SIG-M5 treated with dmso at 0.1 percent for 504 hours (cell line): ENCODE measurements at regions not wholly inside any gene's neighbourhood (a gene's known extent, or its start where the extent isn't known, plus 50 kb on each side); places are given as distances from the start of the nearest gene placed in this dataset.
A peak's percentile ranks its signal among the peaks of the same experiment; 100 is the strongest.
"Not testable (repeated sequence)": the region's sequence is repeated elsewhere in the genome, so short reads cannot be mapped to it uniquely, and the experiment has no call there.

Experiments used
- DNase-seq: peaks from one replicate; lab custom pipeline; 2025; ENCODE audit not compliant: unreplicated experiment; lab: John Stamatoyannopoulos, UW

GRCh38 chr16:13697568-13697967 is 222.4 kb upstream of the ERCC4 start:
- DNase-seq = no peak

- DNase-seq = no peak
Observed at GRCh38 chr16:13702614-13703013, 217.3 kb upstream of the ERCC4 start.

- peak; percentile 7 for DNase-seq
Observed at GRCh38 chr16:13708347-13709120, 211.4 kb upstream of the ERCC4 start.

- no peak for DNase-seq
Observed at GRCh38 chr16:13718748-13719147, 201.2 kb upstream of the ERCC4 start.

GRCh38 chr16:13727943-13728342 is 192.0 kb upstream of the ERCC4 start:
- DNase-seq = no peak

GRCh38 chr16:13733561-13733960 is 186.4 kb upstream of the ERCC4 start:
- DNase-seq = no peak

- DNase-seq = not testable (repeated sequence)
Observed at GRCh38 chr16:13739621-13740373, 180.2 kb upstream of the ERCC4 start.

- DNase-seq = no peak
Observed at GRCh38 chr16:13742928-13743327, 177.0 kb upstream of the ERCC4 start.

GRCh38 chr16:13743571-13743970 is 176.4 kb upstream of the ERCC4 start:
- no peak for DNase-seq

- DNase-seq = no peak
Observed at GRCh38 chr16:13756411-13757140, 163.4 kb upstream of the ERCC4 start.

GRCh38 chr16:13766334-13766733 is 153.6 kb upstream of the ERCC4 start:
- no peak for DNase-seq

- DNase-seq = peak; percentile 1
Observed at GRCh38 chr16:13767215-13767614, 152.7 kb upstream of the ERCC4 start.

- DNase-seq = no peak
Observed at GRCh38 chr16:13768471-13768870, 151.5 kb upstream of the ERCC4 start.

- DNase-seq = no peak
Observed at GRCh38 chr16:13770436-13770835, 149.5 kb upstream of the ERCC4 start.

GRCh38 chr16:13772782-13773181 is 147.2 kb upstream of the ERCC4 start:
- DNase-seq = no peak

GRCh38 chr16:13779676-13780075 is 140.3 kb upstream of the ERCC4 start:
- no peak for DNase-seq

GRCh38 chr16:13780406-13781168 is 139.4 kb upstream of the ERCC4 start:
- DNase-seq = no peak

GRCh38 chr16:13781169-13781564 is 138.8 kb upstream of the ERCC4 start:
- DNase-seq = no peak

- DNase-seq = no peak
Observed at GRCh38 chr16:13781575-13782338, 138.2 kb upstream of the ERCC4 start.

- no peak for DNase-seq
Observed at GRCh38 chr16:13791095-13791494, 128.9 kb upstream of the ERCC4 start.
